ENCODE measurements at regions not wholly inside any gene's neighbourhood (a gene's known extent, or its start where the extent isn't known, plus 50 kb on each side); places are given as distances from the start of the nearest gene placed in this dataset.
A peak's percentile ranks its signal among the peaks of the same experiment; 100 is the strongest.

GRCh38 chr12:75820848-75821578 is 210.6 kb downstream of the PHLDA1 start:
- H3K4me1 ChIP-seq (ENCODE audit: insufficient read depth): peaks cover 79% of the 10 kb centered on the region
- H3K9me2 ChIP-seq (ENCODE audit: insufficient read depth): no peaks in the 10 kb centered on the region
- no peaks in the 10 kb centered on the region for H4K20me1 ChIP-seq (ENCODE audit: insufficient read depth)
- H2AFZ ChIP-seq: peak overlapping the region; percentile 40
- peak overlapping the region; percentile 54 for H3K4me3 ChIP-seq
- in situ Hi-C loops (cut with MboI): no loop called here
- no peaks in the 10 kb centered on the region for H3K36me3 ChIP-seq (ENCODE audit: low read depth)
- 12% methylated on average over 10 of the region's 10 CpGs for WGBS, 2 experiments (ENCODE audit: low coverage in 1 of 2, low lambda C conversion rate in 2 of 2, missing lambda C conversion rate in 2 of 2)
- H3K9me3 ChIP-seq (ENCODE audit: low read depth): no peaks in the 10 kb centered on the region
- TF ChIP-seq EZH2phosphoT487 (IDR thresholded peaks at IDR 0.05; ENCODE audit: insufficient read depth, low read depth) (no peak), EZH2 (IDR thresholded peaks at IDR 0.05; ENCODE audit: insufficient read depth, poor library complexity, severe bottlenecking) (no peak)
- H3K79me2 ChIP-seq (ENCODE audit: insufficient read depth): no peaks in the 10 kb centered on the region
- H3F3A ChIP-seq (ENCODE audit: insufficient read depth): peaks cover 38% of the 10 kb centered on the region
- peak overlapping the region; percentile 75 for H3K4me2 ChIP-seq (ENCODE audit: unreplicated experiment)
- peak overlapping the region; percentile 38; the same call in 1 of the 2 replicates for H3K9ac ChIP-seq
- peak; percentile 97 for DNase-seq
- H3K27ac ChIP-seq: peak overlapping the region; percentile 70
- H3K27me3 ChIP-seq (replicated peaks; ENCODE audit: insufficient read depth): no peaks in the 10 kb centered on the region

DNA sequence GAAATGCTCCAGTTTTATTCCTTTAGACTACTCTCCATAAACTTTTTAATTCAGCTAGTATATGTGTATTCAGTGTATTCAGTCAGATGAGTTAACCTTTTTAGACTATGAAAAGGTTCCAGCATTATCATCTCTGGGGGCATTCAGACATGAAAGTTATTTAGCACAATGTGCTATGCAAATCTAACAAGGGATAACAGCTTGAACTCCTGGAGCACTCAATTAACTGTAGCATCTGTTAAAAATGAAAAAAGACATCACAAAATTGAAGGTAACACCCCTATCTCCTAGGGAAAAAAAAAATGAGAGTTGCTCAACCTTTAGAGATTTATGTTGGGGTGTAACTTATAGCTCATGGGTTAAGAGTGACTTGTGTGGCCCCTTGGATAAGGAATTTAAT is 211.5 kb downstream of the PHLDA1 start:
- no peaks in the 10 kb centered on the region for H3K79me2 ChIP-seq (ENCODE audit: insufficient read depth)
- H3K9me3 ChIP-seq (ENCODE audit: low read depth): no peaks in the 10 kb centered on the region
- TF ChIP-seq EZH2phosphoT487 (IDR thresholded peaks at IDR 0.05; ENCODE audit: insufficient read depth, low read depth): no peak
- TF ChIP-seq EZH2 (IDR thresholded peaks at IDR 0.05; ENCODE audit: insufficient read depth, poor library complexity, severe bottlenecking): no peak
- H3K27me3 ChIP-seq (replicated peaks; ENCODE audit: insufficient read depth): no peaks in the 10 kb centered on the region
- no peak overlapping the region for H3K4me3 ChIP-seq
- no peaks in the 10 kb centered on the region for H4K20me1 ChIP-seq (ENCODE audit: insufficient read depth)
- no peak overlapping the region for H3K27ac ChIP-seq
- no peaks in the 10 kb centered on the region for H3K36me3 ChIP-seq (ENCODE audit: low read depth)
- in situ Hi-C loops (cut with MboI): no loop called here
- H2AFZ ChIP-seq: no peak overlapping the region
- peaks cover 77% of the 10 kb centered on the region for H3K4me1 ChIP-seq (ENCODE audit: insufficient read depth)
- peak overlapping the region; percentile 75 for H3K4me2 ChIP-seq (ENCODE audit: unreplicated experiment)
- no peak for DNase-seq
- peaks cover 37% of the 10 kb centered on the region for H3F3A ChIP-seq (ENCODE audit: insufficient read depth)
- no peaks in the 10 kb centered on the region for H3K9me2 ChIP-seq (ENCODE audit: insufficient read depth)
- no peak overlapping the region for H3K9ac ChIP-seq

DNA sequence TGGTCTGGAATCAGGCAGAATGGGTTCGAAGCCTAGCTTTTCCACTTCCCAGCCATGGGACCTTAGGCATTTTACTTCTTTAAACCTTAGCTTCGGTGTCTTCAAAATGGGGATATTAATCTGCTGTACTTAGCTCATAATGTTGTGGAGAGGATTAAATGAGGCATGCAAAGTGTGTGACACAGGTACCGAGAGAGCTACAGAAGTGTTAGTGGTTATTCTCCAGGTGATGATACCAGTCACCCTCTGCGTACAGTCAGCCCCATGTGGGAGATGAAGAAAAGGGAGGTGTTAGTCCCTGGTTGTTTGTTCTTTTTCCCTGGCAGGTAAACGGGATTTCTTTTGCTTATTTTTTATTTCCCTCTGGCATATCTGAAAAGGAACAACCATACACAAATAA is 212.1 kb downstream of the PHLDA1 start:
- H3K79me2 ChIP-seq (ENCODE audit: insufficient read depth): no peaks in the 10 kb centered on the region
- no peaks in the 10 kb centered on the region for H4K20me1 ChIP-seq (ENCODE audit: insufficient read depth)
- no peaks in the 10 kb centered on the region for H3K9me2 ChIP-seq (ENCODE audit: insufficient read depth)
- no peaks in the 10 kb centered on the region for H3K9me3 ChIP-seq (ENCODE audit: low read depth)
- H3K36me3 ChIP-seq (ENCODE audit: low read depth): no peaks in the 10 kb centered on the region
- H3F3A ChIP-seq (ENCODE audit: insufficient read depth): peaks cover 31% of the 10 kb centered on the region
- no peak for DNase-seq
- H3K27ac ChIP-seq: no peak overlapping the region
- in situ Hi-C loops (cut with MboI): loop anchor here (10.0 kb wide), 1 partner anchor 205 kb away; no protein-coding TSS in a partner anchor
- 89 to 96% methylated on average over 5 of the region's 5 CpGs for WGBS, 2 experiments (ENCODE audit: low coverage in 1 of 2, low lambda C conversion rate in 2 of 2, missing lambda C conversion rate in 2 of 2)
- no peak overlapping the region for H3K4me2 ChIP-seq (ENCODE audit: unreplicated experiment)
- H3K9ac ChIP-seq: no peak overlapping the region
- H3K4me3 ChIP-seq: no peak overlapping the region
- TF ChIP-seq EZH2phosphoT487 (IDR thresholded peaks at IDR 0.05; ENCODE audit: insufficient read depth, low read depth): no peak
- no peak for TF ChIP-seq EZH2 (IDR thresholded peaks at IDR 0.05; ENCODE audit: insufficient read depth, poor library complexity, severe bottlenecking)
- H3K27me3 ChIP-seq (replicated peaks; ENCODE audit: insufficient read depth): no peaks in the 10 kb centered on the region
- H2AFZ ChIP-seq: no peak overlapping the region
- peaks cover 75% of the 10 kb centered on the region for H3K4me1 ChIP-seq (ENCODE audit: insufficient read depth)

DNA sequence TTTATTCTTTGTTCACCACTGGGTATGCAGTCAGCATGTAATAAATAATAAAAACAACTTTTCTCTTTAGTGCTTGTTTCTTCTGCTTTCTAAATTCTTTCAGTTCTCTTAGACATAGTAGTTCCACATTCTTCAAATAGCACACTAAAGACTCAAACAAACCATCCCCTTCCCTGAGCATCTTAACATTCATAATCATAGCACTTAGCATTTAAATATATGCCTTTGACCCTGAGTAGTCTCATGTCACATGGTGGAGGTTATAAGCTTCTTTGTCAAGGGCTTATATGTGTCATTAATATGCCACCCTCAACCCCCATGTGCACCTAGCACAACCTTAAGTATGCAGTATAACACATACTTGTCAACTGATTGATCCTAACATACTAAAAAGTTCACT is 212.7 kb downstream of the PHLDA1 start:
- no peaks in the 10 kb centered on the region for H3K36me3 ChIP-seq (ENCODE audit: low read depth)
- no peak overlapping the region for H3K4me3 ChIP-seq
- H4K20me1 ChIP-seq (ENCODE audit: insufficient read depth): no peaks in the 10 kb centered on the region
- no peak overlapping the region for H3K27ac ChIP-seq
- H2AFZ ChIP-seq: no peak overlapping the region
- H3K4me2 ChIP-seq (ENCODE audit: unreplicated experiment): no peak overlapping the region
- H3K9me3 ChIP-seq (ENCODE audit: low read depth): no peaks in the 10 kb centered on the region
- H3F3A ChIP-seq (ENCODE audit: insufficient read depth): peaks cover 24% of the 10 kb centered on the region
- TF ChIP-seq EZH2phosphoT487 (IDR thresholded peaks at IDR 0.05; ENCODE audit: insufficient read depth, low read depth) (no peak), EZH2 (IDR thresholded peaks at IDR 0.05; ENCODE audit: insufficient read depth, poor library complexity, severe bottlenecking) (no peak)
- no peaks in the 10 kb centered on the region for H3K79me2 ChIP-seq (ENCODE audit: insufficient read depth)
- in situ Hi-C loops (cut with MboI): loop anchor here (10.0 kb wide), 1 partner anchor 206 kb away; no protein-coding TSS in a partner anchor
- H3K4me1 ChIP-seq (ENCODE audit: insufficient read depth): peaks cover 73% of the 10 kb centered on the region
- H3K27me3 ChIP-seq (replicated peaks; ENCODE audit: insufficient read depth): no peaks in the 10 kb centered on the region
- DNase-seq: peak; percentile 35
- H3K9me2 ChIP-seq (ENCODE audit: insufficient read depth): no peaks in the 10 kb centered on the region
- no peak overlapping the region for H3K9ac ChIP-seq
